ENCODE measurements at regions not wholly inside any gene's neighbourhood (a gene's known extent, or its start where the extent isn't known, plus 50 kb on each side); places are given as distances from the start of the nearest gene placed in this dataset.

DNA sequence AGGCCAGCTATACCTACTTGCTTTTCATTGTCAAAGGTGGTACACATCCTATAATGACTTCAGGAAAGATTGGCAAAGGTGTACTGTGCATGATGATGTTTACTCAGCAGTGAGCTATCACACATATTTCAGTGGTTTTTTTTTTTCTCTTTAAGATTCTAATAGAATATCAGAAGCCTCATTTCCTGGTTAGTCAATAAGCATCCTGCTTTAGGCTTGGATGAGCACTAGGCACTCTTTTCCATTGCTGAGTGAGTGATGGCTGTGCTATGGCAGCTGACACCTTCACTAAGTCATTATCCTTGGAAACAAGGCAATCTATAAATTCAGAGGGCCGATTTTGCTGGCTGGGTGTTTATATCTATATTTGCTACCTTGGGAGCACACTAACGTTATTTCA is 161.1 kb upstream of the RASSF8 start (continued):
- TF ChIP-seq FOXA1 (IDR thresholded peaks at IDR 0.05): no peak
- no peak for TF ChIP-seq GABPA (IDR thresholded peaks at IDR 0.05 in 1 of 2, conservative IDR thresholded peaks at IDR 0.05 in 1 of 2)
- TF ChIP-seq RAD21 (IDR thresholded peaks at IDR 0.05): no peak
- no peak for TF ChIP-seq JUND (IDR thresholded peaks at IDR 0.05)
- no peak for TF ChIP-seq HNF4A (conservative IDR thresholded peaks at IDR 0.05)

DNA sequence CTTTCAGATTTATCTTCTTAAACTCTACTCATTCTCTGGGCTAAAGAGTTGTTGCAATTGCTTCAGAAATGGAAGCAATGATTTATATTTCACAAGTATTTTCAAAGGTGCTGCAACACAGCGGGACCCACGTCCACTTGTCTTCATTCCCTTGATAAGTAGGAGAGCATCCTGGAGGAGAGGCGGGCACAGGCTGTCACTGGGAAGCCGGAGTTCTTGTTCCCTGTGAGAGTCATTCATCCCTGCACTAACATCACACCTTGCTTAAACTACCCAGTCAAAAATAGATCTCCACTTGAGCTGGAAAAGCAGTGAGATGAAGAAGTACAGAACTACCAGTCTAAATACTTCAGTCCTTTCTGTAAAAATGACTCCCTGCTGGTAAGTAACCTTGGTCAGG is 160.5 kb upstream of the RASSF8 start:
- H3K9ac ChIP-seq (ENCODE audit: low read depth in 1 of 2, low read length in 2 of 2): no peak overlapping the region
- no peak for DNase-seq (ENCODE audit: low spot score)
- no peaks in the 10 kb centered on the region for H3K27me3 ChIP-seq (ENCODE audit: control insufficient read depth in 4 of 4, insufficient read depth in 4 of 4, low read length in 3 of 4)
- H3K27ac ChIP-seq (ENCODE audit: low read depth in 1 of 2, low read length in 2 of 2): no peak overlapping the region
- H3K9me3 ChIP-seq (ENCODE audit: control insufficient read depth in 4 of 4, low read length in 3 of 4): no peaks in the 10 kb centered on the region
- TF ChIP-seq GABPA (IDR thresholded peaks at IDR 0.05 in 1 of 2, conservative IDR thresholded peaks at IDR 0.05 in 1 of 2) (no peak), HNF4A (conservative IDR thresholded peaks at IDR 0.05) (no peak), RAD21 (IDR thresholded peaks at IDR 0.05) (no peak), YY1 (IDR thresholded peaks at IDR 0.05) (no peak), FOXA2 (IDR thresholded peaks at IDR 0.05) (no peak), HNF4G (IDR thresholded peaks at IDR 0.05) (no peak), FOXA1 (IDR thresholded peaks at IDR 0.05) (no peak), RXRA (IDR thresholded peaks at IDR 0.05) (no peak), NR2F2 (IDR thresholded peaks at IDR 0.05) (no peak), SP1 (IDR thresholded peaks at IDR 0.05) (no peak)
- TF ChIP-seq, protein P1, sequence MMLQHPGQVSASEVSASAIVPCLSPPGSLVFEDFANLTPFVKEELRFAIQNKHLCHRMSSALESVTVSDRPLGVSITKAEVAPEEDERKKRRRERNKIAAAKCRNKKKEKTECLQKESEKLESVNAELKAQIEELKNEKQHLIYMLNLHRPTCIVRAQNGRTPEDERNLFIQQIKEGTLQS (IDR thresholded peaks at IDR 0.05): no peak
- TF ChIP-seq, protein P2, sequence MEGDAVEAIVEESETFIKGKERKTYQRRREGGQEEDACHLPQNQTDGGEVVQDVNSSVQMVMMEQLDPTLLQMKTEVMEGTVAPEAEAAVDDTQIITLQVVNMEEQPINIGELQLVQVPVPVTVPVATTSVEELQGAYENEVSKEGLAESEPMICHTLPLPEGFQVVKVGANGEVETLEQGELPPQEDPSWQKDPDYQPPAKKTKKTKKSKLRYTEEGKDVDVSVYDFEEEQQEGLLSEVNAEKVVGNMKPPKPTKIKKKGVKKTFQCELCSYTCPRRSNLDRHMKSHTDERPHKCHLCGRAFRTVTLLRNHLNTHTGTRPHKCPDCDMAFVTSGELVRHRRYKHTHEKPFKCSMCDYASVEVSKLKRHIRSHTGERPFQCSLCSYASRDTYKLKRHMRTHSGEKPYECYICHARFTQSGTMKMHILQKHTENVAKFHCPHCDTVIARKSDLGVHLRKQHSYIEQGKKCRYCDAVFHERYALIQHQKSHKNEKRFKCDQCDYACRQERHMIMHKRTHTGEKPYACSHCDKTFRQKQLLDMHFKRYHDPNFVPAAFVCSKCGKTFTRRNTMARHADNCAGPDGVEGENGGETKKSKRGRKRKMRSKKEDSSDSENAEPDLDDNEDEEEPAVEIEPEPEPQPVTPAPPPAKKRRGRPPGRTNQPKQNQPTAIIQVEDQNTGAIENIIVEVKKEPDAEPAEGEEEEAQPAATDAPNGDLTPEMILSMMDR (IDR thresholded peaks at IDR 0.05; ENCODE audit: low read depth, low read length, missing input control): no peak
- TF ChIP-seq, protein P3, sequence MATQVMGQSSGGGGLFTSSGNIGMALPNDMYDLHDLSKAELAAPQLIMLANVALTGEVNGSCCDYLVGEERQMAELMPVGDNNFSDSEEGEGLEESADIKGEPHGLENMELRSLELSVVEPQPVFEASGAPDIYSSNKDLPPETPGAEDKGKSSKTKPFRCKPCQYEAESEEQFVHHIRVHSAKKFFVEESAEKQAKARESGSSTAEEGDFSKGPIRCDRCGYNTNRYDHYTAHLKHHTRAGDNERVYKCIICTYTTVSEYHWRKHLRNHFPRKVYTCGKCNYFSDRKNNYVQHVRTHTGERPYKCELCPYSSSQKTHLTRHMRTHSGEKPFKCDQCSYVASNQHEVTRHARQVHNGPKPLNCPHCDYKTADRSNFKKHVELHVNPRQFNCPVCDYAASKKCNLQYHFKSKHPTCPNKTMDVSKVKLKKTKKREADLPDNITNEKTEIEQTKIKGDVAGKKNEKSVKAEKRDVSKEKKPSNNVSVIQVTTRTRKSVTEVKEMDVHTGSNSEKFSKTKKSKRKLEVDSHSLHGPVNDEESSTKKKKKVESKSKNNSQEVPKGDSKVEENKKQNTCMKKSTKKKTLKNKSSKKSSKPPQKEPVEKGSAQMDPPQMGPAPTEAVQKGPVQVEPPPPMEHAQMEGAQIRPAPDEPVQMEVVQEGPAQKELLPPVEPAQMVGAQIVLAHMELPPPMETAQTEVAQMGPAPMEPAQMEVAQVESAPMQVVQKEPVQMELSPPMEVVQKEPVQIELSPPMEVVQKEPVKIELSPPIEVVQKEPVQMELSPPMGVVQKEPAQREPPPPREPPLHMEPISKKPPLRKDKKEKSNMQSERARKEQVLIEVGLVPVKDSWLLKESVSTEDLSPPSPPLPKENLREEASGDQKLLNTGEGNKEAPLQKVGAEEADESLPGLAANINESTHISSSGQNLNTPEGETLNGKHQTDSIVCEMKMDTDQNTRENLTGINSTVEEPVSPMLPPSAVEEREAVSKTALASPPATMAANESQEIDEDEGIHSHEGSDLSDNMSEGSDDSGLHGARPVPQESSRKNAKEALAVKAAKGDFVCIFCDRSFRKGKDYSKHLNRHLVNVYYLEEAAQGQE (IDR thresholded peaks at IDR 0.05): no peak
- 83% methylated on average over 4 of the region's 4 CpGs for WGBS
- H3K36me3 ChIP-seq (ENCODE audit: control insufficient read depth in 4 of 4, insufficient read depth in 3 of 4, low read depth in 1 of 4, low read length in 3 of 4): no peaks in the 10 kb centered on the region
- H3K4me1 ChIP-seq (ENCODE audit: control insufficient read depth in 4 of 4, insufficient read depth in 4 of 4, low read length in 3 of 4): no peaks in the 10 kb centered on the region
- no peak overlapping the region for H3K4me3 ChIP-seq (ENCODE audit: low read depth in 1 of 3, low read length in 3 of 3)

DNA sequence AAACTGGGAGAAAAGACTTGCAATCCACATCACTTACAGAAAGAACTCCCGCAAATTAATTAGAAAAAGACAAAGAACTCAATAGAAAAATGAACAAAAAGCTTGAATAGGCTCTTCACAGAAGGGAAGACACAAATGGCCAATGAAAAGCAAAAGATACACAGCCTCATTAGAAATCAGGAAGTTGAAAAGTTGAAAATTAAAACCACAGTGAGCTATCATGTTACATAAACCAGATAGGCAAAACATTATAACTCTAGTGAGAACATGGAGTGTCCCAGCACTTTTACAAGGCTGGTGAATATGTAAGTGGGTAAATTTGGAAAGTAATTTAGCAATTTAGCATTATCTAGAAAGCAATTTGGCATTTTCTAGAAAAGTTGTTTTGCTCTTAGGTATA is 158.4 kb upstream of the RASSF8 start:
- no peaks in the 10 kb centered on the region for H3K36me3 ChIP-seq (ENCODE audit: control insufficient read depth in 4 of 4, insufficient read depth in 3 of 4, low read depth in 1 of 4, low read length in 3 of 4)
- H3K4me1 ChIP-seq (ENCODE audit: control insufficient read depth in 4 of 4, insufficient read depth in 4 of 4, low read length in 3 of 4): no peaks in the 10 kb centered on the region
- no peaks in the 10 kb centered on the region for H3K27me3 ChIP-seq (ENCODE audit: control insufficient read depth in 4 of 4, insufficient read depth in 4 of 4, low read length in 3 of 4)
- WGBS: 98% methylated on average over 1 of the region's 1 CpG
- DNase-seq (ENCODE audit: low spot score): no peak
- H3K27ac ChIP-seq (ENCODE audit: low read depth in 1 of 2, low read length in 2 of 2): no peak overlapping the region
- no peak overlapping the region for H3K4me3 ChIP-seq (ENCODE audit: low read depth in 1 of 3, low read length in 3 of 3)
- H3K9ac ChIP-seq (ENCODE audit: low read depth in 1 of 2, low read length in 2 of 2): no peak overlapping the region
- H3K9me3 ChIP-seq (ENCODE audit: control insufficient read depth in 4 of 4, low read length in 3 of 4): no peaks in the 10 kb centered on the region
- TF ChIP-seq RAD21 (IDR thresholded peaks at IDR 0.05): no peak
- TF ChIP-seq YY1 (IDR thresholded peaks at IDR 0.05): no peak
- TF ChIP-seq RXRA (IDR thresholded peaks at IDR 0.05): no peak
- TF ChIP-seq EGR1 (IDR thresholded peaks at IDR 0.05; ENCODE audit: low read depth in 2 of 2): no peak
- TF ChIP-seq FOXA1 (IDR thresholded peaks at IDR 0.05): no peak
- TF ChIP-seq, protein P3 (IDR thresholded peaks at IDR 0.05): no peak
- TF ChIP-seq, protein P1 (IDR thresholded peaks at IDR 0.05): no peak
- TF ChIP-seq TAF1 (conservative IDR thresholded peaks at IDR 0.05): no peak
- TF ChIP-seq JUND (IDR thresholded peaks at IDR 0.05): no peak
- TF ChIP-seq, protein P4, sequence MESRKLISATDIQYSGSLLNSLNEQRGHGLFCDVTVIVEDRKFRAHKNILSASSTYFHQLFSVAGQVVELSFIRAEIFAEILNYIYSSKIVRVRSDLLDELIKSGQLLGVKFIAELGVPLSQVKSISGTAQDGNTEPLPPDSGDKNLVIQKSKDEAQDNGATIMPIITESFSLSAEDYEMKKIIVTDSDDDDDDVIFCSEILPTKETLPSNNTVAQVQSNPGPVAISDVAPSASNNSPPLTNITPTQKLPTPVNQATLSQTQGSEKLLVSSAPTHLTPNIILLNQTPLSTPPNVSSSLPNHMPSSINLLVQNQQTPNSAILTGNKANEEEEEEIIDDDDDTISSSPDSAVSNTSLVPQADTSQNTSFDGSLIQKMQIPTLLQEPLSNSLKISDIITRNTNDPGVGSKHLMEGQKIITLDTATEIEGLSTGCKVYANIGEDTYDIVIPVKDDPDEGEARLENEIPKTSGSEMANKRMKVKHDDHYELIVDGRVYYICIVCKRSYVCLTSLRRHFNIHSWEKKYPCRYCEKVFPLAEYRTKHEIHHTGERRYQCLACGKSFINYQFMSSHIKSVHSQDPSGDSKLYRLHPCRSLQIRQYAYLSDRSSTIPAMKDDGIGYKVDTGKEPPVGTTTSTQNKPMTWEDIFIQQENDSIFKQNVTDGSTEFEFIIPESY (IDR thresholded peaks at IDR 0.05): no peak
- no peak for TF ChIP-seq HNF4A (conservative IDR thresholded peaks at IDR 0.05)

Measured in liver (tissue), 8 donors.